Osteoblast (primary cell): ENCODE measurements at regions not wholly inside any gene's neighbourhood (a gene's known extent, or its start where the extent isn't known, plus 50 kb on each side); places are given as distances from the start of the nearest gene placed in this dataset.

Source experiments
- DNase-seq: peaks from one replicate; pipeline ENCODE4 v3.0.0; 2011; ENCODE audit warnings: low spot score, mixed read lengths; ENCODE audit not compliant: insufficient read length; ENCODE audit errors: missing footprints
- H2AFZ ChIP-seq: 2 replicates; pipeline ENCODE4 v1.6.0; 2011; ENCODE audit warnings: mild to moderate bottlenecking, low read length
- H3K27ac ChIP-seq: 2 replicates; pipeline ENCODE4 v1.5.1; 2011; ENCODE audit warnings: mild to moderate bottlenecking, low read depth, low read length, moderate library complexity
- H3K27me3 ChIP-seq: 2 replicates; pipeline ENCODE4 v1.6.0; 2012; ENCODE audit warnings: mild to moderate bottlenecking, control low read depth, inconsistent platforms, low read length, moderate library complexity; ENCODE audit not compliant: insufficient read depth
- H3K36me3 ChIP-seq: 2 replicates; pipeline ENCODE4 v1.5.1; 2011; ENCODE audit warnings: mild to moderate bottlenecking, low read length, control low read depth, moderate library complexity; ENCODE audit not compliant: insufficient read depth
- H3K4me1 ChIP-seq: 2 replicates; pipeline ENCODE4 v1.5.1; 2011; ENCODE audit warnings: mild to moderate bottlenecking, low read length, control low read depth, moderate library complexity; ENCODE audit not compliant: insufficient read depth
- H3K4me2 ChIP-seq: 2 replicates; pipeline ENCODE4 v1.6.0; 2011; ENCODE audit warnings: mild to moderate bottlenecking, low read length; ENCODE audit not compliant: insufficient read depth
- H3K4me3 ChIP-seq: fragments of 200-600 bp; sonication (generic); 3 replicates; pipeline ENCODE4 v1.5.1; 2012; ENCODE audit warnings: mild to moderate bottlenecking, low read length, inconsistent platforms; ENCODE audit not compliant: insufficient read depth
- H3K79me2 ChIP-seq: 2 replicates; pipeline ENCODE4 v1.6.0; 2012; ENCODE audit warnings: mild to moderate bottlenecking, low read length, control low read depth, inconsistent platforms; ENCODE audit not compliant: insufficient read depth
- H3K9me3 ChIP-seq: 2 replicates; pipeline ENCODE4 v1.5.1; 2011; ENCODE audit warnings: low read depth, low read length, control low read depth
- H4K20me1 ChIP-seq: 2 replicates; pipeline ENCODE4 v1.6.0; 2012; ENCODE audit warnings: mild to moderate bottlenecking, low read length, control low read depth; ENCODE audit not compliant: insufficient read depth
- CTCF ChIP-seq: IDR thresholded peaks from 2 replicates; pipeline ENCODE4 v1.5.1; 2011; ENCODE audit warnings: mild to moderate bottlenecking, low read depth, low read length, moderate library complexity; ENCODE audit errors: extremely low read depth

GRCh38 chr18:42477267-42477666 is 522.2 kb downstream of the PIK3C3 start:
- no peaks in the 10 kb centered on the region for H3K79me2 ChIP-seq
- no peak for TF ChIP-seq CTCF
- no peak overlapping the region for H3K4me2 ChIP-seq
- no peak overlapping the region for H2AFZ ChIP-seq
- no peaks in the 10 kb centered on the region for H3K36me3 ChIP-seq
- no peak for DNase-seq
- peaks cover 4% of the 10 kb centered on the region for H3K27me3 ChIP-seq
- no peaks in the 10 kb centered on the region for H3K9me3 ChIP-seq
- no peaks in the 10 kb centered on the region for H3K4me1 ChIP-seq
- H4K20me1 ChIP-seq: no peaks in the 10 kb centered on the region
- no peak overlapping the region for H3K4me3 ChIP-seq
- H3K27ac ChIP-seq: no peak overlapping the region

- H3K79me2 ChIP-seq: no peaks in the 10 kb centered on the region
- H3K36me3 ChIP-seq: no peaks in the 10 kb centered on the region
- no peak for DNase-seq
- H2AFZ ChIP-seq: no peak overlapping the region
- no peak for TF ChIP-seq CTCF
- no peak overlapping the region for H3K4me2 ChIP-seq
- H3K27ac ChIP-seq: no peak overlapping the region
- no peaks in the 10 kb centered on the region for H3K9me3 ChIP-seq
- no peak overlapping the region for H3K4me3 ChIP-seq
- H4K20me1 ChIP-seq: no peaks in the 10 kb centered on the region
- H3K27me3 ChIP-seq: no peaks in the 10 kb centered on the region
- H3K4me1 ChIP-seq: no peaks in the 10 kb centered on the region
Observed at GRCh38 chr18:42480441-42480840, 525.4 kb downstream of the PIK3C3 start.

- Histone ChIP-seq H3K4me3 (no peak overlapping the region), H3K4me1 (no peaks in the 10 kb centered on the region), H2AFZ (no peak overlapping the region), H3K4me2 (no peak overlapping the region), H3K9me3 (peaks cover 2% of the 10 kb centered on the region), H3K27ac (no peak overlapping the region), H3K79me2 (no peaks in the 10 kb centered on the region), H3K27me3 (no peaks in the 10 kb centered on the region), H3K36me3 (no peaks in the 10 kb centered on the region), H4K20me1 (no peaks in the 10 kb centered on the region)
- no peak for DNase-seq
- TF ChIP-seq CTCF: no peak
Observed at GRCh38 chr18:42484648-42485047, 529.6 kb downstream of the PIK3C3 start.

GRCh38 chr18:42486271-42486670 is 531.2 kb downstream of the PIK3C3 start:
- H3K4me2 ChIP-seq: no peak overlapping the region
- no peak overlapping the region for H2AFZ ChIP-seq
- H3K36me3 ChIP-seq: no peaks in the 10 kb centered on the region
- no peaks in the 10 kb centered on the region for H4K20me1 ChIP-seq
- DNase-seq: no peak
- H3K4me3 ChIP-seq: no peak overlapping the region
- H3K79me2 ChIP-seq: no peaks in the 10 kb centered on the region
- H3K27ac ChIP-seq: no peak overlapping the region
- H3K4me1 ChIP-seq: no peaks in the 10 kb centered on the region
- TF ChIP-seq CTCF: no peak
- H3K27me3 ChIP-seq: no peaks in the 10 kb centered on the region
- peaks cover 2% of the 10 kb centered on the region for H3K9me3 ChIP-seq
